ENCODE measurements at regions not wholly inside any gene's neighbourhood (a gene's known extent, or its start where the extent isn't known, plus 50 kb on each side); places are given as distances from the start of the nearest gene placed in this dataset.

DNA sequence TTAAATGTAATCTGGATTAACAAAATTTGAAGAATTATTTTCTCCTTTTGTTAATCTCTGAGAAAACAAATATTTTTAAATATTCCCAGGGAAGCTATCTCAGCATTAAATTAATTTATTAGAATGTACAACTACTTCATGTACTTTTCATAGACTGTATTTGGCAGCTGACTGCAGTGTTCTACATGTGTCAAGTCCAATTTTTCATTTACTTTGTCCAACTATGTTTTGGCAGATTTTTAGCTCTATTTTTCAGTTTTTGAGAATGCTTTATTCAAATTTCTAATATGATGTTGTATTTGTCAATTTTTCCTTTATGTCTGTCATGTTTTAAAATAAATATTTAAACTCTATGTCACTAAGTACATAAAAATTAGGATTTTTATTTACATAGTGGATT is 925.1 kb downstream of the OTOL1 start:
- Mint-ChIP-seq H3K27ac (no peak overlapping the region), H3K36me3 (no peaks in the 10 kb centered on the region), H3K4me1 (no peaks in the 10 kb centered on the region), H3K9me3 (no peaks in the 10 kb centered on the region), H3K27me3 (ENCODE audit: insufficient read depth, low read depth) (no peaks in the 10 kb centered on the region), H3K4me3 (no peak overlapping the region)
- Histone ChIP-seq H3K36me3 (no peaks in the 10 kb centered on the region), H3K9ac (no peak overlapping the region), H3K27me3 (no peaks in the 10 kb centered on the region), H3F3A (ENCODE audit: low read depth) (no peaks in the 10 kb centered on the region), H3K4me1 (no peaks in the 10 kb centered on the region), H3K9me3 (ENCODE audit: low read depth) (no peaks in the 10 kb centered on the region), H4K20me1 (ENCODE audit: low read depth) (no peaks in the 10 kb centered on the region), H3K4me3 (no peak overlapping the region), H2AFZ (replicated peaks) (no peak overlapping the region), H3K79me2 (ENCODE audit: low read depth) (no peaks in the 10 kb centered on the region), H3K4me2 (no peak overlapping the region), H3K27ac (no peak overlapping the region)
- DNase-seq (ENCODE audit: low spot score): no peak
- TF ChIP-seq EZH2 (IDR thresholded peaks at IDR 0.05): no peak
- no peak for TF ChIP-seq EZH2phosphoT487 (IDR thresholded peaks at IDR 0.05)
- no peak for TF ChIP-seq CTCF (IDR thresholded peaks at IDR 0.05)

GRCh38 chr3:162428192-162428591 is 931.6 kb downstream of the OTOL1 start:
- Histone ChIP-seq H3K27ac (no peak overlapping the region), H3K27me3 (no peaks in the 10 kb centered on the region), H3K9ac (no peak overlapping the region), H4K20me1 (ENCODE audit: low read depth) (no peaks in the 10 kb centered on the region), H3K9me3 (ENCODE audit: low read depth) (no peaks in the 10 kb centered on the region), H3K4me2 (no peak overlapping the region), H3F3A (ENCODE audit: low read depth) (no peaks in the 10 kb centered on the region), H3K79me2 (ENCODE audit: low read depth) (no peaks in the 10 kb centered on the region), H3K36me3 (no peaks in the 10 kb centered on the region), H3K4me3 (no peak overlapping the region), H2AFZ (replicated peaks) (no peak overlapping the region), H3K4me1 (no peaks in the 10 kb centered on the region)
- H3K9me3 Mint-ChIP-seq: peaks cover 3% of the 10 kb centered on the region
- H3K27ac Mint-ChIP-seq: no peak overlapping the region
- no peak for TF ChIP-seq EZH2phosphoT487 (IDR thresholded peaks at IDR 0.05)
- no peak overlapping the region for H3K4me3 Mint-ChIP-seq
- H3K4me1 Mint-ChIP-seq: no peaks in the 10 kb centered on the region
- DNase-seq (ENCODE audit: low spot score): no peak
- no peaks in the 10 kb centered on the region for H3K27me3 Mint-ChIP-seq (ENCODE audit: insufficient read depth, low read depth)
- H3K36me3 Mint-ChIP-seq: no peaks in the 10 kb centered on the region

DNA sequence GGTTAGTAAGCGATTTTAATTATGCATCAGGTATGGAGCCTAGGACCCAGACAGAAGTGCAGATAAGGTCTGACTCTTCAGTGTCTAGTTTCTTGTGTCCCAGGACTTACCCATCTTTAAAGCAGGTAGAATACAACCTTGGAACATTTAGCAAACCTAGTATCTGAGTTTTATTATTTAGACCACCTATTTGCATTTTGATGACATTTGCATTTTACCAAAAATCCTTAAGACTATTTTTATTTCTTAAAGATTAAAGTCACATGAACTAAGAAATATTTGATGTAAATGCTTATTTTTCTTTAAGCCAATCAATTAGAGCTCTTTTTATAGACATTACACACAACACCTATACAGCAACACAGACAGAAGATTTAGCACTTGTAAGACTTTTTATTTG is 939.1 kb downstream of the OTOL1 start:
- Mint-ChIP-seq H3K9me3 (peaks cover 7% of the 10 kb centered on the region), H3K27ac (no peak overlapping the region)
- H3K27me3 ChIP-seq: no peaks in the 10 kb centered on the region

DNA sequence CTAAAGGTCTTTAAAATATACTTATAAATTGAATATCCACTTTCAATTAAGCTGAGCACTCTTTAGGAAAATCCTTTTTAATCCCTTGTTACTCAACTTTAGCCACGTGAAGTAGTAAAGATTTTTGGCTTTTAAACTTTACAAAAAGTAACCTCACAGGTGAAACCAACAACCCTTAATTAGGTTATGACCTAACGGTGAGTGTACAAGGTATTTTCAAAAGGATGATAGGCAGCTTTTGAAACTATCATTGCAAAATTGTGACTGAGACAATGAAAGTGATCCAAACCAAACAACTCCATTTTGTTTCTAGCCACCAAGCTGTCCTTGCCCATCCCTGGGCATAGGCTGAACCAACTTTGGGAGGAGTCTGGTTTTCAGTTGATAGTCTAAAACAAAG is 940.2 kb downstream of the OTOL1 start:
- H3K9ac ChIP-seq: no peak overlapping the region
- no peak overlapping the region for H2AFZ ChIP-seq (replicated peaks)
- H4K20me1 ChIP-seq (ENCODE audit: low read depth): no peaks in the 10 kb centered on the region
- no peaks in the 10 kb centered on the region for H3K4me1 Mint-ChIP-seq
- no peak overlapping the region for H3K27ac Mint-ChIP-seq
- no peaks in the 10 kb centered on the region for H3K36me3 ChIP-seq
- H3K4me3 Mint-ChIP-seq: no peak overlapping the region
- no peak for TF ChIP-seq EZH2phosphoT487 (IDR thresholded peaks at IDR 0.05)
- TF ChIP-seq EZH2 (IDR thresholded peaks at IDR 0.05): no peak
- TF ChIP-seq CTCF (IDR thresholded peaks at IDR 0.05): no peak
- no peak overlapping the region for H3K27ac ChIP-seq
- H3K27me3 ChIP-seq: no peaks in the 10 kb centered on the region
- no peaks in the 10 kb centered on the region for H3K79me2 ChIP-seq (ENCODE audit: low read depth)
- H3F3A ChIP-seq (ENCODE audit: low read depth): no peaks in the 10 kb centered on the region
- H3K4me1 ChIP-seq: no peaks in the 10 kb centered on the region
- no peaks in the 10 kb centered on the region for H3K27me3 Mint-ChIP-seq (ENCODE audit: insufficient read depth, low read depth)
- no peaks in the 10 kb centered on the region for H3K9me3 ChIP-seq (ENCODE audit: low read depth)
- H3K36me3 Mint-ChIP-seq: no peaks in the 10 kb centered on the region
- no peak overlapping the region for H3K4me2 ChIP-seq
- no peak overlapping the region for H3K4me3 ChIP-seq
- DNase-seq (ENCODE audit: low spot score): no peak
- peaks cover 6% of the 10 kb centered on the region for H3K9me3 Mint-ChIP-seq

More for the DNA sequence above, 939.1 kb downstream of the OTOL1 start:
- DNase-seq (ENCODE audit: low spot score): no peak
- Histone ChIP-seq H3F3A (ENCODE audit: low read depth) (no peaks in the 10 kb centered on the region), H3K9me3 (ENCODE audit: low read depth) (no peaks in the 10 kb centered on the region), H3K36me3 (no peaks in the 10 kb centered on the region), H3K4me2 (no peak overlapping the region), H3K9ac (no peak overlapping the region), H2AFZ (replicated peaks) (no peak overlapping the region), H3K4me3 (no peak overlapping the region), H3K79me2 (ENCODE audit: low read depth) (no peaks in the 10 kb centered on the region), H4K20me1 (ENCODE audit: low read depth) (no peaks in the 10 kb centered on the region), H3K27ac (no peak overlapping the region), H3K4me1 (no peaks in the 10 kb centered on the region)
- Mint-ChIP-seq H3K36me3 (no peaks in the 10 kb centered on the region), H3K4me3 (no peak overlapping the region), H3K27me3 (ENCODE audit: insufficient read depth, low read depth) (no peaks in the 10 kb centered on the region), H3K4me1 (no peaks in the 10 kb centered on the region)
- TF ChIP-seq EZH2 (IDR thresholded peaks at IDR 0.05): no peak
- no peak for TF ChIP-seq EZH2phosphoT487 (IDR thresholded peaks at IDR 0.05)
- no peak for TF ChIP-seq CTCF (IDR thresholded peaks at IDR 0.05)
